ENCODE measurements at regions not wholly inside any gene's neighbourhood (a gene's known extent, or its start where the extent isn't known, plus 50 kb on each side); places are given as distances from the start of the nearest gene placed in this dataset.

DNA sequence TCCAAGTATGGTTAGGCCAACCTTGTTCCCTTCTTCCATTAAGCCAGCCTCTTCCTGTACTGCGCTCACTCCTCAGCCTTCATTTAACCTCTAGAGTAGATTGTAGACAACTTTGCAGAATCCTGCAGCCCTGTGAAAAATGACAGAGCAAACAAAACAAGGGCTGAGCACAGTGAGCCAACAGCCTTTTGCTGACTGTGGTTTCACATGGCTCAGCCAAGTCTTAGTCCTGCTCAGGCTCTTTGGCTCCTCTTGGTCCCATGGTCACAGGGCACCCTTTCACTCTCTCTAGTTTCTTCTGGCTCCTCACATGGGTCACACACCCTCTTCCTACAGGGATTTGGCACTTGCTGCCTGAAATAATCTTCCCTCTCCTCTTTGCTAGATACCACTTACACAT lies 900.3 kb downstream of the CCSER2 start:
- TF ChIP-seq TARDBP (IDR thresholded peaks at IDR 0.05): no peak
- TF ChIP-seq LEF1 (IDR thresholded peaks at IDR 0.05; ENCODE audit: borderline replicate concordance): no peak
- no peak for TF ChIP-seq SP1 (IDR thresholded peaks at IDR 0.05)

All from HEK293T (cell line).